NCI-H128 (cell line): ENCODE measurements at regions not wholly inside any gene's neighbourhood (a gene's known extent, or its start where the extent isn't known, plus 50 kb on each side); places are given as distances from the start of the nearest gene placed in this dataset.
"Not testable (repeated sequence)": the region's sequence is repeated elsewhere in the genome, so short reads cannot be mapped to it uniquely, and the experiment has no call there.

Source experiments
- DNase-seq: peaks from one replicate; lab custom pipeline; 2025; ENCODE audit not compliant: unreplicated experiment; lab: John Stamatoyannopoulos, UW

GRCh38 chr4:157689476-157689875, 468.9 kb downstream of the GRIA2 start:
- DNase-seq, result no peak

GRCh38 chr4:157687971-157688370, 467.4 kb downstream of the GRIA2 start:
- no peak for DNase-seq

- not testable (repeated sequence) for DNase-seq
Measured at GRCh38 chr4:157679326-157679725, 458.8 kb downstream of the GRIA2 start.

GRCh38 chr4:157678478-157678877, 457.9 kb downstream of the GRIA2 start:
- DNase-seq, result no peak

- DNase-seq, result no peak
Measured at GRCh38 chr4:157674699-157675098, 454.2 kb downstream of the GRIA2 start.

- no peak for DNase-seq
Measured at GRCh38 chr4:157667836-157668235, 447.3 kb downstream of the GRIA2 start.

- DNase-seq, result no peak
Measured at GRCh38 chr4:157664726-157665125, 444.2 kb downstream of the GRIA2 start.

GRCh38 chr4:157655096-157655809, 434.7 kb downstream of the GRIA2 start:
- no peak for DNase-seq

- no peak for DNase-seq
Measured at GRCh38 chr4:157643257-157643656, 422.7 kb downstream of the GRIA2 start.

GRCh38 chr4:157634057-157634456, 413.5 kb downstream of the GRIA2 start:
- DNase-seq, result no peak

GRCh38 chr4:157616741-157617472, 396.4 kb downstream of the GRIA2 start:
- DNase-seq, result no peak

GRCh38 chr4:157607996-157608395, 387.5 kb downstream of the GRIA2 start:
- no peak for DNase-seq

GRCh38 chr4:157600583-157600982, 380.1 kb downstream of the GRIA2 start:
- no peak for DNase-seq

- no peak for DNase-seq
Measured at GRCh38 chr4:157591245-157591644, 370.7 kb downstream of the GRIA2 start.

GRCh38 chr4:157590679-157591078, 370.2 kb downstream of the GRIA2 start:
- no peak for DNase-seq

GRCh38 chr4:157587681-157588423, 367.3 kb downstream of the GRIA2 start:
- no peak for DNase-seq

GRCh38 chr4:157582141-157582540, 361.6 kb downstream of the GRIA2 start:
- DNase-seq, result no peak

- no peak for DNase-seq
Measured at GRCh38 chr4:157576671-157577217, 356.2 kb downstream of the GRIA2 start.

GRCh38 chr4:157575339-157575738, 354.8 kb downstream of the GRIA2 start:
- no peak for DNase-seq

GRCh38 chr4:157574606-157575005, 354.1 kb downstream of the GRIA2 start:
- no peak for DNase-seq

GRCh38 chr4:157572951-157573350, 352.4 kb downstream of the GRIA2 start:
- DNase-seq, result no peak

GRCh38 chr4:157572284-157572683, 351.8 kb downstream of the GRIA2 start:
- no peak for DNase-seq
